ENCODE measurements at regions not wholly inside any gene's neighbourhood (a gene's known extent, or its start where the extent isn't known, plus 50 kb on each side); places are given as distances from the start of the nearest gene placed in this dataset.

GRCh38 chr2:101559551-101559950 is 84.6 kb upstream of the RFX8 start:
- TF ChIP-seq CTCF (IDR thresholded peaks at IDR 0.05) (no peak), POLR2AphosphoS5 (IDR thresholded peaks at IDR 0.05; ENCODE audit: low read depth, low read length) (no peak), TCF7L2 (IDR thresholded peaks at IDR 0.05; ENCODE audit: low read depth, low read length) (no peak)
